HK-2 (cell line): ENCODE measurements at regions not wholly inside any gene's neighbourhood (a gene's known extent, or its start where the extent isn't known, plus 50 kb on each side); places are given as distances from the start of the nearest gene placed in this dataset.
"Not testable (repeated sequence)": the region's sequence is repeated elsewhere in the genome, so short reads cannot be mapped to it uniquely, and the experiment has no call there.

Experiments used
- DNase-seq: peaks from one replicate; pipeline ENCODE4 v3.0.0-alpha.2; 2018; ENCODE audit not compliant: unreplicated experiment

- DNase-seq, result no peak
Observed at GRCh38 chr2:49318531-49318930, 164.2 kb upstream of the FSHR start.

GRCh38 chr2:49309461-49309860 lies 155.1 kb upstream of the FSHR start:
- DNase-seq, result no peak

GRCh38 chr2:49306925-49307324 lies 152.6 kb upstream of the FSHR start:
- DNase-seq, result no peak

- DNase-seq, result not testable (repeated sequence)
Observed at GRCh38 chr2:49298693-49299092, 144.4 kb upstream of the FSHR start.

- DNase-seq, result no peak
Observed at GRCh38 chr2:49298230-49298629, 143.9 kb upstream of the FSHR start.

- DNase-seq, result no peak
Observed at GRCh38 chr2:49296107-49296867, 142.0 kb upstream of the FSHR start.

- no peak for DNase-seq
Observed at GRCh38 chr2:49294225-49294624, 139.9 kb upstream of the FSHR start.

GRCh38 chr2:49291619-49292018 lies 137.3 kb upstream of the FSHR start:
- DNase-seq, result no peak

GRCh38 chr2:49289711-49290110 lies 135.4 kb upstream of the FSHR start:
- DNase-seq, result no peak

GRCh38 chr2:49288902-49289700 lies 134.8 kb upstream of the FSHR start:
- no peak for DNase-seq

- no peak for DNase-seq
Observed at GRCh38 chr2:49288113-49288705, 133.9 kb upstream of the FSHR start.

GRCh38 chr2:49286726-49287125 lies 132.4 kb upstream of the FSHR start:
- DNase-seq, result no peak

GRCh38 chr2:49286045-49286444 lies 131.7 kb upstream of the FSHR start:
- no peak for DNase-seq

- DNase-seq, result no peak
Observed at GRCh38 chr2:49278561-49278960, 124.2 kb upstream of the FSHR start.

GRCh38 chr2:49278141-49278540 lies 123.8 kb upstream of the FSHR start:
- no peak for DNase-seq

GRCh38 chr2:49271060-49271606 lies 116.8 kb upstream of the FSHR start:
- no peak for DNase-seq

- DNase-seq, result no peak
Observed at GRCh38 chr2:49270091-49270490, 115.8 kb upstream of the FSHR start.

- no peak for DNase-seq
Observed at GRCh38 chr2:49265471-49265870, 111.2 kb upstream of the FSHR start.

- no peak for DNase-seq
Observed at GRCh38 chr2:49262801-49263560, 108.7 kb upstream of the FSHR start.

- DNase-seq, result no peak
Observed at GRCh38 chr2:49261781-49262180, 107.5 kb upstream of the FSHR start.

GRCh38 chr2:49260979-49261538 lies 106.7 kb upstream of the FSHR start:
- DNase-seq, result no peak
